Spinal cord (tissue), 9 donors: ENCODE measurements at regions not wholly inside any gene's neighbourhood (a gene's known extent, or its start where the extent isn't known, plus 50 kb on each side); places are given as distances from the start of the nearest gene placed in this dataset.

Experiments
- DNase-seq, 6 donors: peaks; one replicate each; pipeline versions ENCODE4 v3.0.0 to v3.0.0-alpha.2; 2013 to 2015; ENCODE audit warnings: low spot score in 6 of 6, low read depth in 4 of 6
- H3K27ac ChIP-seq: one replicate; pipeline ENCODE4 v1.5.1; 2013; ENCODE audit warnings: low read depth, low read length, control low read depth
- H3K27me3 ChIP-seq: one replicate; pipeline ENCODE4 v1.6.1; 2013; ENCODE audit warnings: low read length; ENCODE audit not compliant: control insufficient read depth, insufficient read depth
- H3K36me3 ChIP-seq: one replicate; pipeline ENCODE4 v1.6.1; 2013; ENCODE audit warnings: low read length; ENCODE audit not compliant: control insufficient read depth, insufficient read depth
- H3K4me1 ChIP-seq: one replicate; pipeline ENCODE4 v1.6.1; 2013; ENCODE audit warnings: low read length; ENCODE audit not compliant: control insufficient read depth, insufficient read depth
- H3K4me3 ChIP-seq: one replicate; pipeline ENCODE4 v1.5.1; 2013; ENCODE audit warnings: low read depth, low read length, control low read depth
- H3K9me3 ChIP-seq: one replicate; pipeline ENCODE4 v1.6.1; 2013; ENCODE audit warnings: low read length; ENCODE audit not compliant: control insufficient read depth, insufficient read depth
- WGBS: methylation state at CpG from one replicate; pipeline ENCODE4 v1.1.5; 2013; ENCODE audit warnings: missing lambda C conversion rate; ENCODE audit not compliant: insufficient coverage; 5-methylcytosine and 5-hydroxymethylcytosine counted together
- donor health status: healthy.

GRCh38 chr7:108985037-108985436 lies 415.4 kb downstream of the DNAJB9 start:
- peak in 1 of 6 donors; percentile 54 for DNase-seq
- WGBS, result 60% methylated on average over 1 of the region's 3 CpGs
- no peaks in the 10 kb centered on the region for H3K27me3 ChIP-seq
- no peaks in the 10 kb centered on the region for H3K4me1 ChIP-seq
- no peak overlapping the region for H3K4me3 ChIP-seq
- H3K36me3 ChIP-seq, result no peaks in the 10 kb centered on the region
- H3K9me3 ChIP-seq, result no peaks in the 10 kb centered on the region
- H3K27ac ChIP-seq, result no peak overlapping the region

DNA sequence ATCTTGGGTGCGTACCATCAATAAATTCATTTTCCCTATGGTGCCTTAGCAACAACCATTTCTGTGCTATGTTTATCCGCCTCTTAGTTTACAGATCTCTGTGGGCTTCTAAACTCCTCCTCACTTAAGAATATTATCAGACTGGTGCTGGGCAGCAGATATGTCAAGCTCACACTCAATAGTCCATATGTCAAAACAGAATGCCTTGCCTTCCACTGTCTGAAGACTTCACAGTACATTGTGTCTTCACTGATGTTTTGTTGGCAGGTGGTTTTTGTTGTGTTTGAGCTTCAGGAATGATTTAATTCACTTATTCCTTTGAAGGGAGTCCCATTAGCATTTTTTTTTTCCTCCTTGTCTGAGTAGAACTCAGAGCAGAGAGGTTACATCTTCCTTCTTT lies 419.6 kb downstream of the DNAJB9 start:
- Histone ChIP-seq H3K9me3 (no peaks in the 10 kb centered on the region), H3K4me1 (no peaks in the 10 kb centered on the region), H3K4me3 (no peak overlapping the region), H3K36me3 (no peaks in the 10 kb centered on the region), H3K27me3 (no peaks in the 10 kb centered on the region), H3K27ac (no peak overlapping the region)
- DNase-seq, result no peak
- WGBS, result 96% methylated on average over 2 of the region's 2 CpGs

DNA sequence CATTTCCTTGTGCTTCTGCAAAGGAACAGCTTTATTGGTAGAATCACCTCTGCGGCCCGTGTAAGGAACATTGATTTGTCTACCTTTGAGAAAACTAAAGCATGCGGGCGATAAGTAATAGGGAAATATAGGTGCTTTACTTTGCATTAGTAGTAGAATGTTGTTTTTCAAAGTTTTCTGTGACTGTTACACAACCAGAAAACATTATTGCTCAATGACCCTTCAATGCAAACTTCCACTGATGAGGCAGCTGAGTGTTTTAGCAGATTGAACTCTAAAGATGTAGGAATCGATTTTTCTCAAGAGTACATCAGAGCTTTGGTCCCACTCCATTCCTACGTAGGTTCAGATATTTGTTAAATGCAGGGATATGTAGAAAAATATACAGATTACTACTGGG lies 427.8 kb downstream of the DNAJB9 start:
- Histone ChIP-seq H3K9me3 (no peaks in the 10 kb centered on the region), H3K4me1 (no peaks in the 10 kb centered on the region), H3K36me3 (no peaks in the 10 kb centered on the region), H3K27me3 (no peaks in the 10 kb centered on the region), H3K27ac (no peak overlapping the region), H3K4me3 (no peak overlapping the region)
- WGBS, result no CpG with 5 or more reads among the region's 6 CpGs
- no peak for DNase-seq

GRCh38 chr7:109003742-109004141 lies 434.1 kb downstream of the DNAJB9 start:
- H3K4me1 ChIP-seq, result no peaks in the 10 kb centered on the region
- no peak overlapping the region for H3K4me3 ChIP-seq
- no peaks in the 10 kb centered on the region for H3K27me3 ChIP-seq
- DNase-seq, result no peak
- no peaks in the 10 kb centered on the region for H3K36me3 ChIP-seq
- H3K9me3 ChIP-seq, result no peaks in the 10 kb centered on the region
- WGBS, result no CpG with 5 or more reads among the region's 1 CpG
- no peak overlapping the region for H3K27ac ChIP-seq

GRCh38 chr7:109009636-109010035 lies 440.0 kb downstream of the DNAJB9 start:
- Histone ChIP-seq H3K9me3 (no peaks in the 10 kb centered on the region), H3K36me3 (no peaks in the 10 kb centered on the region), H3K4me1 (no peaks in the 10 kb centered on the region), H3K27me3 (no peaks in the 10 kb centered on the region), H3K27ac (no peak overlapping the region), H3K4me3 (no peak overlapping the region)
- DNase-seq, result no peak
- WGBS, result 74% methylated on average over 5 of the region's 6 CpGs

DNA sequence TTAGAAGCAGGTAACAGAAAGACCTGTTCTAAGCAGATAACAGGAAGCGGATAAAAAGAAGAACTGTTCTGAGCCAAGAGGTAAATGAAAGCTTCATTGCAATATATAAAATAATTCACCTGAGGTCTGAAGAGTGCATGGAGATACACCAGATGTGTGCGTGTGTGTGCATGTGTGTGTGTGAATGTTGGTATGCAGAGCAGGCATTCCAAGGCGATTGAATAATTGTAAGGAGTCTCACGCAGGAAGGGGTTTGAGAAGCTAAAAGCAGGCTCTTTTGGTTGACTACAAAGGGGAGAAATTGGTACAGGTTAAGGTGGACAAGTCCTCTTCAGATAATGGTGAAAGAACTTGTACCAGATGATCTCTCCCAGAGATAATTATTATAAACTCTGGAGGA lies 450.6 kb downstream of the DNAJB9 start:
- Histone ChIP-seq H3K27ac (no peak overlapping the region), H3K27me3 (no peaks in the 10 kb centered on the region), H3K9me3 (no peaks in the 10 kb centered on the region), H3K36me3 (no peaks in the 10 kb centered on the region), H3K4me1 (no peaks in the 10 kb centered on the region), H3K4me3 (no peak overlapping the region)
- no peak for DNase-seq
- WGBS, result 86% methylated on average over 2 of the region's 4 CpGs

- DNase-seq, result no peak
Measured at GRCh38 chr7:109021390-109021789, 451.7 kb downstream of the DNAJB9 start.

GRCh38 chr7:109029866-109030265 lies 460.2 kb downstream of the DNAJB9 start:
- H3K36me3 ChIP-seq, result no peaks in the 10 kb centered on the region
- no peak overlapping the region for H3K27ac ChIP-seq
- H3K4me1 ChIP-seq, result no peaks in the 10 kb centered on the region
- no peak for DNase-seq
- H3K27me3 ChIP-seq, result no peaks in the 10 kb centered on the region
- H3K9me3 ChIP-seq, result no peaks in the 10 kb centered on the region
- WGBS, result no CpG with 5 or more reads among the region's 3 CpGs
- no peak overlapping the region for H3K4me3 ChIP-seq

More at GRCh38 chr7:109021390-109021789, 451.7 kb downstream of the DNAJB9 start:
- WGBS, result no CpG with 5 or more reads among the region's 2 CpGs
- Histone ChIP-seq H3K36me3 (no peaks in the 10 kb centered on the region), H3K27ac (no peak overlapping the region), H3K4me1 (no peaks in the 10 kb centered on the region), H3K27me3 (no peaks in the 10 kb centered on the region), H3K4me3 (no peak overlapping the region), H3K9me3 (no peaks in the 10 kb centered on the region)

- H3K4me1 ChIP-seq, result no peaks in the 10 kb centered on the region
- no peak overlapping the region for H3K27ac ChIP-seq
- H3K9me3 ChIP-seq, result no peaks in the 10 kb centered on the region
- no peaks in the 10 kb centered on the region for H3K27me3 ChIP-seq
- H3K36me3 ChIP-seq, result no peaks in the 10 kb centered on the region
- no peak overlapping the region for H3K4me3 ChIP-seq
- DNase-seq, result no peak
- WGBS, result no CpG with 5 or more reads among the region's 1 CpG
Measured at GRCh38 chr7:109044691-109045090, 475.0 kb downstream of the DNAJB9 start.

DNA sequence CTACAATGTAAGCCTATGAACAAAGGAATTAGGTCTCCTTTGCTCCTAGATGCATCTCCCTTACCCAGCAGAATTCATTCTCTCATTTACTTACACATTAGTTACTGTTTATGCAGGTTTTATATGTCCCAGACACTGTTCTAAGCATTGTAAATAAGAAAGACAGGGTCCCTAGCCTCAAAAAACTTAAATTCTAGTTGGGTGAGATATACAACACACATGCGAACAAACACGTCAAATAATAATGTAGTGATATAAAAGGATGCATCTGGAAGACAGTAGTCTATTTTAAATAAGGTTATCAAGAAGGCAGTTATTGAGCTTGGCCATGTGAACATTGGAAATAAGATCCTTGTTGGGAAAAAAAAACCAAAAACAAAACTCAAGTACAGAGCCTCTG lies 479.7 kb downstream of the DNAJB9 start:
- Histone ChIP-seq H3K36me3 (no peaks in the 10 kb centered on the region), H3K4me3 (no peak overlapping the region), H3K27ac (no peak overlapping the region), H3K4me1 (no peaks in the 10 kb centered on the region), H3K9me3 (peaks cover 2% of the 10 kb centered on the region), H3K27me3 (no peaks in the 10 kb centered on the region)
- no peak for DNase-seq
- no CpG with 5 or more reads among the region's 2 CpGs for WGBS
